ENCODE measurements at regions not wholly inside any gene's neighbourhood (a gene's known extent, or its start where the extent isn't known, plus 50 kb on each side); places are given as distances from the start of the nearest gene placed in this dataset.

DNA sequence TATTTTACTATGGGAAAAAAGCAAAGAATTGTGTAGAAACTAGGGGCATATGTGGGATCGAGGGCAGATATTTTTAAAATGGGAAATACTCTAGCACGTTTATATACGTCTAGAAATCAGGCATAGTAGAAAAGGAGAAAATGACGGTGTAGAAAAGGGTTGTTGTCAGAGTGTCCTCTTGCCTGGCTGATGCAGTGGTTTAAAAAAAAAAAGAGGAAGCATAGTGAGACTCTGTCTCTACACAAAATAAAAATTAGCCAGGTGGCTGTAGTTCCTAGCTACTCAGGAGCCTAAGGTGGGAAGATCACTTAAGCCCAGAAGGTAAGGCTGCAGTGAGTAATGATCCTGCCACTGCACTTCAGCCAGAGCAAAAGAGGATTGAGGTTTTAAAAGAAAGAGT lies 64.7 kb upstream of the LRRC7 start:
- TF ChIP-seq, protein P1, sequence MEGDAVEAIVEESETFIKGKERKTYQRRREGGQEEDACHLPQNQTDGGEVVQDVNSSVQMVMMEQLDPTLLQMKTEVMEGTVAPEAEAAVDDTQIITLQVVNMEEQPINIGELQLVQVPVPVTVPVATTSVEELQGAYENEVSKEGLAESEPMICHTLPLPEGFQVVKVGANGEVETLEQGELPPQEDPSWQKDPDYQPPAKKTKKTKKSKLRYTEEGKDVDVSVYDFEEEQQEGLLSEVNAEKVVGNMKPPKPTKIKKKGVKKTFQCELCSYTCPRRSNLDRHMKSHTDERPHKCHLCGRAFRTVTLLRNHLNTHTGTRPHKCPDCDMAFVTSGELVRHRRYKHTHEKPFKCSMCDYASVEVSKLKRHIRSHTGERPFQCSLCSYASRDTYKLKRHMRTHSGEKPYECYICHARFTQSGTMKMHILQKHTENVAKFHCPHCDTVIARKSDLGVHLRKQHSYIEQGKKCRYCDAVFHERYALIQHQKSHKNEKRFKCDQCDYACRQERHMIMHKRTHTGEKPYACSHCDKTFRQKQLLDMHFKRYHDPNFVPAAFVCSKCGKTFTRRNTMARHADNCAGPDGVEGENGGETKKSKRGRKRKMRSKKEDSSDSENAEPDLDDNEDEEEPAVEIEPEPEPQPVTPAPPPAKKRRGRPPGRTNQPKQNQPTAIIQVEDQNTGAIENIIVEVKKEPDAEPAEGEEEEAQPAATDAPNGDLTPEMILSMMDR (IDR thresholded peaks at IDR 0.05; ENCODE audit: low read depth, low read length) = no peak
- no peak overlapping the region for H3K4me3 ChIP-seq (replicated peaks in 1 of 2; ENCODE audit: low read depth in 2 of 2, low read length in 2 of 2)
- DNase-seq (ENCODE audit: low read depth in 2 of 2) = no peak

DNA sequence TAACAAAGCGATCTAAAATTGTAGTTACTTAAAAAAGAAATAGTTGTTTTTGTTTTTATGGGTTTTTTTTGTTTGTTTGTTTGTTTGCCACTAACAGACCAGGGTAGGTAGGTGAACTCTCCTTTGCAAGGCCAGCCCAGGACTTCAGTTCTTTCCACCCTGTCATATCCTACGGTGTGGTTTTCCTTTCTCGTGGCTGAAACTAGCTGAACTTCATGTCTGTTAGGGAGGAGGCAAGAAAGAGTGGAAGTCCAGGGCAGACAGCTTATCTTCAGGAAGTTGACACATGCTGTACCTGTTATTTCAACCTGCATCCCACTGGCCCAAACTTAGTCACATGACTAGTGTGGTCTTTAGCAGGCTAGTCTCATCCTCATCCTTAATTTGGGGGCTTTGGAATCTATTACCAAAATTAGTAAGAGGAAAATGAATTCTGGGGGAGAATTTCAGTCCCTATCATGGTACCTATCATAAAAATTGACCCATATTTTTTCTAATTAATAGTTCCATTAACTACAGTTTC lies 62.9 kb upstream of the LRRC7 start:
- TF ChIP-seq, protein P1 (IDR thresholded peaks at IDR 0.05; ENCODE audit: low read depth, low read length) = no peak
- no peak for DNase-seq (ENCODE audit: low read depth in 2 of 2)
- no peak overlapping the region for H3K4me3 ChIP-seq (replicated peaks in 1 of 2; ENCODE audit: low read depth in 2 of 2, low read length in 2 of 2)

DNA sequence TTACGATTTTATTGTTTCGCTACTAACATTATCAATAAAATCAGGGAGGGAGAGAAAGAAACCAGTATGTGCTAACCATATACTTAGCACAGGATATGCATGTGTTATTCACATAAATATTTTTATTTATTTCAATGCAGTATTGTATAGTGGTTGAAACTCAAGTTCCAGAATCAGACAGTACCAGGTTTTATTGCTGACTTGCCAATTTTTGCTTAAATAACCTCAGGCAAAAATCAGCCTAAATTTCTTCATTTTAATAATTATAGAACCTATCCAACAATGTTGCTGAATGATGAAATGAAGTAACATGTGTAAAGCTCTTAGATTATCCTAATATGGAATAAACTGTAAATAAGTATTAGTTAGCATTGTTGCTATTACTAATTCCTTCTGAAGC lies 61.4 kb upstream of the LRRC7 start:
- no peak for DNase-seq (ENCODE audit: low read depth in 2 of 2)
- TF ChIP-seq, protein P1 (IDR thresholded peaks at IDR 0.05; ENCODE audit: low read depth, low read length) = no peak

DNA sequence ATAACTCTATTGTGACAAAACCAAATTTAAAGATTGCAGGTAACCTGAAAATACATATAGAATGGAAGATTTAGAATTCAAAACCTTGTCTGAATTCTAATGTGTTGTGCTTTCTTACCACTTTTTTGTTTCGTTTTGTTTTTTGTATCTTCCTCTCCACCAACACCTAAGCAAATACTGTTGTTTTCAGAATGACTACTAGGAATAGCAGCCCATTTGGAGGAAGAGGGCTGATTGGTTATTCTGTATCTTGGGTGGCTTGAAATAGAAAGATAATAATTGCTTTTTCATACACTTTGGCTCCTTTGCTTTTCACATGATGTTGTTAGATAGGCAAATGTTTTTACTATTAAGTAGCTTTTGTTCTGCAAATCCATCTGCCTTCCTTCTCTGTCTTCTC lies 61.0 kb upstream of the LRRC7 start:
- no peak overlapping the region for H3K4me3 ChIP-seq (replicated peaks in 1 of 2; ENCODE audit: low read depth in 2 of 2, low read length in 2 of 2)
- TF ChIP-seq, protein P1 (IDR thresholded peaks at IDR 0.05; ENCODE audit: low read depth, low read length) = no peak

More for the DNA sequence above, 61.4 kb upstream of the LRRC7 start:
- no peak overlapping the region for H3K4me3 ChIP-seq (replicated peaks in 1 of 2; ENCODE audit: low read depth in 2 of 2, low read length in 2 of 2)

DNA sequence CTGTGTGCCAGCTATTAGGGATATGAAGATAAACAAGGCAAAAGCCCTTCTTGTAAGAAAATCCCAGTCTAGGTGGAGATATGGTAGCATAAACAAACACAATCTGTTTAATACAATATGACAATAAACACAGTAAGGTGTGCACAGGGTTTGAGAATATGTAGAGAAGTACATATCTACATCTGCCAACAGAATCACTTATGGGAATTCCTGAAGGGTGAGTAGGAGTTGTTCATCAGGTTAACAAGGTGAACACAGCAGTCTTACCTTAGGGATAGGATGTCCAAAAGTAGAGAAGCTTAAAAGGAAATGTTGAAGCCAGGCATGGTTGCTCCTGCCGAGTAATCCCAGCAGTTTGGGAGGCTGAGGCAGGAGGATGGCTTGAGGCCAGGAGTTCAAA lies 57.7 kb upstream of the LRRC7 start:
- H3K4me3 ChIP-seq (replicated peaks in 1 of 2; ENCODE audit: low read depth in 2 of 2, low read length in 2 of 2) = no peak overlapping the region
- TF ChIP-seq, protein P1 (IDR thresholded peaks at IDR 0.05; ENCODE audit: low read depth, low read length) = no peak
- DNase-seq (ENCODE audit: low read depth in 2 of 2) = no peak

More for the DNA sequence above, 61.0 kb upstream of the LRRC7 start:
- no peak for DNase-seq (ENCODE audit: low read depth in 2 of 2)

DNA sequence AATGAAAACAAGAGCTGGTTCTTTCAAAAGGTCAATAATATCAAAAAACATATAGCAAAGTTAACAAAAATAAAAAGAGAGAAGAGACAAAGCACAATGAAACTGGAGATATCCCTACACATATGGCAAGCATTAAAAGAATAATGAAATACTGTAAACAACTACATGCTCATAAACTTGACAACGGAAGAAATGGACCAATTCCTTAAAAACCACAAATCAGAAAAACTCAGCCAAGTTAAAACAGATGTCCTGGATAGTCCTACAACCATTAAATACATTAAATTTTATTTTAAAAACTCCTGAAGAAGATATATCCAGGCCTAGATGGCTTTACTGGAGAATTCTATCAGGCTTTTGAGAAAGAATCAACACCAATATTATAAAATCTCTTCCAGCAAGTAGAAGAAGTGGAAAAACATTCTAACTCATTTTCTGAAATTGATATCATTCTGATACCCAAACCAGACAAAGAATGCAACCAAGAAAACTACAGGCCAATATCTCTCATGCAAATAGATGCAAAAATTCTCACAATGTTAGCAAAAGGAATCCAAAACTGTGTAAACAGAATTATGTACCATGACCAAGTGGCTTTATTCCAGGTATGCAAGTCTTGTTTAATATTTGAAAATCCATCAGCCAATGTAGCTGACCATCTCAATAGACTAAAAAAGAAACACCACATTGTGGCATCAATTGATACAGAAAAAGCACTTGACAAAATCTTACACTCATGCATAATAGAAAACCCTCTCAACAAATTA lies 56.1 kb upstream of the LRRC7 start:
- no peak for DNase-seq (ENCODE audit: low read depth in 2 of 2)
- H3K4me3 ChIP-seq (replicated peaks in 1 of 2; ENCODE audit: low read depth in 2 of 2, low read length in 2 of 2) = no peak overlapping the region
- TF ChIP-seq, protein P1 (IDR thresholded peaks at IDR 0.05; ENCODE audit: low read depth, low read length) = no peak

All from cardiac fibroblast (primary cell).